ENCODE measurements at regions not wholly inside any gene's neighbourhood (a gene's known extent, or its start where the extent isn't known, plus 50 kb on each side); places are given as distances from the start of the nearest gene placed in this dataset.

DNA sequence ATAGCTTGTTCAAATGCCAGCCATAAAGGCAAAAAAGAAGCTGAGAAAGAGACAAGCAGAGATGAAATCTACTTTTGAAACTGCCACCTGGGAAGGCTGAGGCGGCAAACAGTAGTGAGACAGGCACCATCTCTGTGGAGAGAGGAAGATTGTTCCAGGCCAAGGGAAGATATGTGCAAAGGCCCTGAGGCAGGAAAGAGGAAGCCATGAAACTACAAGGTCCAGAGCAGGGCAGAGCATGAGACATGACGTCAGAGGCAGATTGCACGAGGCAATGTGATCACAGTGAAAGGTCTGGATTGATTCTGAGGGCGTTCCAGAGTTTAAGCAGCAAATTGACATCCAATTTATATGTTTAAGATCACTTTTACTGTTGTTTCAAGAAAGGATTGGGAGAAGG lies 226.1 kb downstream of the QDPR start:
- TF ChIP-seq, protein P1, sequence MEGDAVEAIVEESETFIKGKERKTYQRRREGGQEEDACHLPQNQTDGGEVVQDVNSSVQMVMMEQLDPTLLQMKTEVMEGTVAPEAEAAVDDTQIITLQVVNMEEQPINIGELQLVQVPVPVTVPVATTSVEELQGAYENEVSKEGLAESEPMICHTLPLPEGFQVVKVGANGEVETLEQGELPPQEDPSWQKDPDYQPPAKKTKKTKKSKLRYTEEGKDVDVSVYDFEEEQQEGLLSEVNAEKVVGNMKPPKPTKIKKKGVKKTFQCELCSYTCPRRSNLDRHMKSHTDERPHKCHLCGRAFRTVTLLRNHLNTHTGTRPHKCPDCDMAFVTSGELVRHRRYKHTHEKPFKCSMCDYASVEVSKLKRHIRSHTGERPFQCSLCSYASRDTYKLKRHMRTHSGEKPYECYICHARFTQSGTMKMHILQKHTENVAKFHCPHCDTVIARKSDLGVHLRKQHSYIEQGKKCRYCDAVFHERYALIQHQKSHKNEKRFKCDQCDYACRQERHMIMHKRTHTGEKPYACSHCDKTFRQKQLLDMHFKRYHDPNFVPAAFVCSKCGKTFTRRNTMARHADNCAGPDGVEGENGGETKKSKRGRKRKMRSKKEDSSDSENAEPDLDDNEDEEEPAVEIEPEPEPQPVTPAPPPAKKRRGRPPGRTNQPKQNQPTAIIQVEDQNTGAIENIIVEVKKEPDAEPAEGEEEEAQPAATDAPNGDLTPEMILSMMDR (IDR thresholded peaks at IDR 0.05), result no peak
- TF ChIP-seq POLR2A (IDR thresholded peaks at IDR 0.05) (no peak), EP300 (IDR thresholded peaks at IDR 0.05; ENCODE audit: low read depth) (no peak), POLR2AphosphoS5 (IDR thresholded peaks at IDR 0.05) (no peak)
